H1 (cell line): ENCODE measurements at regions not wholly inside any gene's neighbourhood (a gene's known extent, or its start where the extent isn't known, plus 50 kb on each side); places are given as distances from the start of the nearest gene placed in this dataset.

Source experiments
- CTCF ChIA-PET: fragments of 300-600 bp; sonication (Branson Sonifier 250); formaldehyde crosslinking; loops from one replicate; lab custom pipeline; 2021; ENCODE audit not compliant: partially characterized antibody; lab: Charles Lee
- POLR2A ChIA-PET: fragments of 300-600 bp; sonication (Branson Sonifier 250); formaldehyde crosslinking; loops from one replicate; lab custom pipeline; 2021; ENCODE audit warnings: inconsistent platforms; ENCODE audit not compliant: partially characterized antibody; lab: Charles Lee
- DNase-seq, 2 experiments: peaks; one replicate each; pipeline versions ENCODE4 v3.0.0 to v3.0.0-alpha.2; 2010 to 2022; ENCODE audit warnings: low spot score in 2 of 2, low read depth in 1 of 2, mixed read lengths in 1 of 2
- FAIRE-seq: peaks from 2 replicates; lab custom pipeline; 2011; peaks lifted over from hg19 to GRCh38; lab: Jason Lieb, UNC
- H2AFZ ChIP-seq: 2 replicates; pipeline ENCODE4 v1.8.1; 2012; ENCODE audit warnings: low read length, inconsistent platforms
- H2AK5ac ChIP-seq: 2 replicates; pipeline ENCODE4 v1.6.1; 2013; ENCODE audit warnings: low read depth, low read length
- H2BK120ac ChIP-seq: replicated peaks from 2 replicates; pipeline ENCODE3; 2013; ENCODE audit warnings: low read depth, low read length, inconsistent platforms
- H2BK12ac ChIP-seq: 2 replicates; pipeline ENCODE4 v1.6.1; 2013; ENCODE audit warnings: low read depth, low read length
- H2BK15ac ChIP-seq: 2 replicates; pipeline ENCODE4 v1.6.1; 2013; ENCODE audit warnings: low read length
- H2BK20ac ChIP-seq: 2 replicates; pipeline ENCODE4 v1.6.1; 2013; ENCODE audit warnings: low read length
- H2BK5ac ChIP-seq: 2 replicates; pipeline ENCODE4 v1.6.1; 2013; ENCODE audit warnings: low read depth, low read length
- H3K14ac ChIP-seq: 2 replicates; pipeline ENCODE4 v1.6.1; 2013; ENCODE audit warnings: inconsistent platforms; ENCODE audit not compliant: insufficient read length
- H3K18ac ChIP-seq: 2 replicates; pipeline ENCODE4 v1.6.1; 2013; ENCODE audit warnings: low read length; ENCODE audit errors: extremely low read depth
- H3K23ac ChIP-seq: 2 replicates; pipeline ENCODE4 v1.6.1; 2013; ENCODE audit warnings: inconsistent platforms; ENCODE audit not compliant: insufficient read length
- H3K23me2 ChIP-seq: 2 replicates; pipeline ENCODE4 v1.6.1; 2013; ENCODE audit warnings: low read depth, low read length
- H3K27ac ChIP-seq: 2 replicates; pipeline ENCODE4 v1.6.1; 2011; ENCODE audit warnings: low read depth, low read length, inconsistent platforms
- H3K27me3 ChIP-seq, 4 experiments: replicated peaks in 1 of 4; 1 replicate in 1 of 4; 2 replicates in 3 of 4; pipeline versions ENCODE4 v1.6.1 to v1.8.1; 2011 to 2013; ENCODE audit warnings: low read length in 3 of 4, mild to moderate bottlenecking in 3 of 4, inconsistent platforms in 2 of 4, mixed read lengths in 2 of 4, moderate library complexity in 1 of 4; ENCODE audit not compliant: control insufficient read depth in 3 of 4, insufficient read depth in 3 of 4; ENCODE audit errors: extremely low read depth in 1 of 4
- H3K36me3 ChIP-seq, 4 experiments: 2 replicates each; pipeline versions ENCODE4 v1.6.1 to v1.8.1; 2011 to 2013; ENCODE audit warnings: mild to moderate bottlenecking in 4 of 4, low read length in 3 of 4, moderate library complexity in 2 of 4, control low read depth in 1 of 4, inconsistent platforms in 1 of 4; ENCODE audit not compliant: insufficient read depth in 4 of 4, control insufficient read depth in 2 of 4
- H3K4ac ChIP-seq: replicated peaks from 2 replicates; pipeline ENCODE3; 2013; ENCODE audit warnings: low read length, low read depth, mixed read lengths, inconsistent platforms; ENCODE audit not compliant: insufficient read length
- H3K4me1 ChIP-seq, 4 experiments: replicated peaks in 1 of 4; 1 replicate in 1 of 4; 2 replicates in 3 of 4; pipeline versions ENCODE4 v1.6.1 to v1.8.1; 2011 to 2013; ENCODE audit warnings: low read length in 3 of 4, inconsistent platforms in 2 of 4, mixed read lengths in 1 of 4; ENCODE audit not compliant: insufficient read depth in 4 of 4, control insufficient read depth in 3 of 4
- H3K4me2 ChIP-seq, 2 experiments: 2 replicates each; pipeline versions ENCODE4 v1.6.1 to v1.8.1; 2011 to 2013; ENCODE audit warnings: low read depth in 2 of 2, low read length in 2 of 2, control low read depth in 1 of 2, inconsistent platforms in 1 of 2, mild to moderate bottlenecking in 1 of 2; ENCODE audit not compliant: insufficient read depth in 1 of 2
- H3K4me3 ChIP-seq, 4 experiments: fragments of 200-600, 300-600 bp in 1 of 4; sonication (generic), shearing (Covaris generic), sonication (Bioruptor Twin) in 1 of 4; 2 replicates each; pipeline versions ENCODE4 v1.5.1 to v1.8.1; 2011 to 2016; ENCODE audit warnings: low read length in 4 of 4, low read depth in 3 of 4, control low read depth in 2 of 4, inconsistent platforms in 2 of 4, mild to moderate bottlenecking in 2 of 4, mixed read lengths in 1 of 4, moderate library complexity in 1 of 4; ENCODE audit not compliant: insufficient read depth in 2 of 4; ENCODE audit errors: extremely low read depth in 1 of 4
- H3K56ac ChIP-seq: replicated peaks from 2 replicates; pipeline ENCODE3; 2013; ENCODE audit warnings: low read depth, mild to moderate bottlenecking, mixed read lengths, low read length, inconsistent platforms; ENCODE audit not compliant: insufficient read length
- H3K79me1 ChIP-seq: 2 replicates; pipeline ENCODE4 v1.6.1; 2013; ENCODE audit warnings: low read depth, low read length, control low read depth
- H3K79me2 ChIP-seq, 2 experiments: 2 replicates each; pipeline versions ENCODE4 v1.6.1 to v1.8.1; 2012 to 2013; ENCODE audit warnings: low read length in 2 of 2, mild to moderate bottlenecking in 2 of 2, inconsistent platforms in 1 of 2; ENCODE audit not compliant: insufficient read depth in 2 of 2, control insufficient read depth in 1 of 2
- H3K9ac ChIP-seq, 4 experiments: replicated peaks in 1 of 4; 1 replicate in 1 of 4; 2 replicates in 3 of 4; pipeline versions ENCODE4 v1.6.1 to v1.8.1; 2011 to 2013; ENCODE audit warnings: low read depth in 3 of 4, low read length in 3 of 4, control low read depth in 2 of 4, mild to moderate bottlenecking in 2 of 4, moderate library complexity in 2 of 4, inconsistent platforms in 1 of 4; ENCODE audit errors: extremely low read depth in 1 of 4
- H3K9me3 ChIP-seq, 2 experiments: 2 replicates each; pipeline versions ENCODE4 v1.6.1 to v1.8.1; 2012 to 2013; ENCODE audit warnings: mild to moderate bottlenecking in 2 of 2, moderate library complexity in 2 of 2, control low read depth in 1 of 2, inconsistent platforms in 1 of 2, low read depth in 1 of 2, low read length in 1 of 2, mixed read lengths in 1 of 2; ENCODE audit not compliant: insufficient read depth in 2 of 2
- H4K20me1 ChIP-seq, 2 experiments: replicated peaks in 1 of 2; 2 replicates each; pipeline versions ENCODE3 to v1.8.1; 2011 to 2013; ENCODE audit warnings: inconsistent platforms in 2 of 2, low read length in 2 of 2, mild to moderate bottlenecking in 1 of 2; ENCODE audit not compliant: insufficient read depth in 2 of 2, control insufficient read depth in 1 of 2
- H4K5ac ChIP-seq: 2 replicates; pipeline ENCODE4 v1.6.1; 2013; ENCODE audit warnings: low read length, low read depth, mixed read lengths, inconsistent platforms; ENCODE audit not compliant: insufficient read length
- H4K8ac ChIP-seq: 2 replicates; pipeline ENCODE4 v1.8.0; 2013; ENCODE audit warnings: mild to moderate bottlenecking, moderate library complexity, low read length, inconsistent platforms; ENCODE audit not compliant: insufficient read depth; ENCODE audit errors: extremely low read depth
- H4K91ac ChIP-seq: replicated peaks from 2 replicates; pipeline ENCODE3; 2013; ENCODE audit warnings: low read length, mixed read lengths, inconsistent platforms; ENCODE audit not compliant: insufficient read length
- ASH2L ChIP-seq: fragments of 200-600, 300-600 bp; sonication (generic); IDR thresholded peaks from one replicate; pipeline ENCODE4 v1.7.1; 2017; ENCODE audit warnings: low read length
- ATF2 ChIP-seq: IDR thresholded peaks from 2 replicates; pipeline ENCODE4 v1.6.1; 2012; ENCODE audit warnings: low read length, inconsistent platforms
- BACH1 ChIP-seq: IDR thresholded peaks from 2 replicates; pipeline ENCODE4 v1.6.1; 2012; ENCODE audit warnings: low read length, improper control_type of control experiment
- CTBP2 ChIP-seq: IDR thresholded peaks from 2 replicates; pipeline ENCODE4 v1.7.0; 2011; ENCODE audit warnings: borderline replicate concordance, mild to moderate bottlenecking, moderate library complexity, mixed read lengths, low read length; ENCODE audit not compliant: insufficient read depth, insufficient read length
- GABPA ChIP-seq: IDR thresholded peaks from 2 replicates; pipeline ENCODE4 v1.6.1; 2011; ENCODE audit warnings: mild to moderate bottlenecking, low read length, moderate library complexity, borderline replicate concordance; ENCODE audit not compliant: insufficient read depth
- JUND ChIP-seq: IDR thresholded peaks from 2 replicates; pipeline ENCODE4 v1.6.1; 2011; ENCODE audit warnings: mild to moderate bottlenecking, improper control_type of control experiment, low read length
- KDM1A ChIP-seq: fragments of 200-600, 300-600 bp; sonication (generic); IDR thresholded peaks from 2 replicates; pipeline ENCODE4 v1.7.1; 2016; ENCODE audit warnings: mild to moderate bottlenecking, low read length, borderline replicate concordance
- KDM5A ChIP-seq: fragments of 200-600 bp; IDR thresholded peaks from 2 replicates; pipeline ENCODE4 v1.7.1; 2012; ENCODE audit warnings: mild to moderate bottlenecking, low read length, inconsistent platforms, mixed read lengths
- RAD21 ChIP-seq, 2 experiments: IDR thresholded peaks in 1 of 2; conservative IDR thresholded peaks in 1 of 2; 2 replicates each; pipeline ENCODE4 v1.6.1; 2011; ENCODE audit warnings: low read depth in 2 of 2, low read length in 2 of 2, improper control_type of control experiment in 1 of 2, inconsistent platforms in 1 of 2, mild to moderate bottlenecking in 1 of 2, moderate library complexity in 1 of 2
- RXRA ChIP-seq: IDR thresholded peaks from 2 replicates; pipeline ENCODE4 v1.6.1; 2011; ENCODE audit warnings: low read depth, mild to moderate bottlenecking, low read length, moderate library complexity; ENCODE audit not compliant: insufficient read depth
- SAP30 ChIP-seq: fragments of 300-600 bp; sonication (generic); IDR thresholded peaks from 2 replicates; pipeline ENCODE4 v1.7.1; 2012; ENCODE audit warnings: low read length, moderate library complexity, mild to moderate bottlenecking, inconsistent platforms; ENCODE audit not compliant: insufficient read depth, insufficient replicate concordance
- TEAD4 ChIP-seq: IDR thresholded peaks from 2 replicates; pipeline ENCODE4 v1.6.1; 2012; ENCODE audit warnings: low read depth, low read length, inconsistent platforms, mixed read lengths
- WGBS, 2 experiments: shearing (Covaris generic) in 1 of 2; methylation state at CpG; one replicate each; pipeline versions ENCODE4 v1.1.6 to v1.1.7; 2013 to 2015; ENCODE audit warnings: low lambda C conversion rate in 2 of 2, mixed read lengths in 2 of 2, inconsistent platforms in 1 of 2, low coverage in 1 of 2, missing lambda C conversion rate in 1 of 2; ENCODE audit not compliant: insufficient replicate concordance in 2 of 2, insufficient coverage in 1 of 2, insufficient read length in 1 of 2; ENCODE audit errors: extremely low coverage in 1 of 2, missing lambda C conversion rate in 1 of 2; 5-methylcytosine and 5-hydroxymethylcytosine counted together

GRCh38 chr11:56932572-56933220, 56.0 kb upstream of the OR5AK2 start:
- H4K8ac ChIP-seq, result no peak overlapping the region
- no peak overlapping the region for H2BK5ac ChIP-seq
- H2BK120ac ChIP-seq, result no peak overlapping the region
- no peaks in the 10 kb centered on the region for H3K36me3 ChIP-seq
- H3K4me2 ChIP-seq, result no peak overlapping the region
- no peak overlapping the region for H3K23ac ChIP-seq
- no peak for DNase-seq
- ChIA-PET CTCF (no interaction called here), POLR2A (no interaction called here)
- no peak overlapping the region for H3K56ac ChIP-seq
- H2BK15ac ChIP-seq, result no peak overlapping the region
- no peak overlapping the region for H3K4me3 ChIP-seq
- no peak overlapping the region for H2BK20ac ChIP-seq
- no peaks in the 10 kb centered on the region for H3K79me2 ChIP-seq
- no peaks in the 10 kb centered on the region for H3K27me3 ChIP-seq
- H3K79me1 ChIP-seq, result no peaks in the 10 kb centered on the region
- H3K4me1 ChIP-seq, result no peaks in the 10 kb centered on the region
- H3K27ac ChIP-seq, result no peak overlapping the region
- no peak overlapping the region for H3K14ac ChIP-seq
- WGBS, 2 experiments, result 78% methylated on average over 5 of the region's 5 CpGs; no CpG with 5 or more reads in 1 of the 2 experiments
- H2AFZ ChIP-seq, result no peak overlapping the region
- no peak overlapping the region for H3K9ac ChIP-seq
- H4K20me1 ChIP-seq, result no peaks in the 10 kb centered on the region
- H4K91ac ChIP-seq, result no peak overlapping the region
- no peak overlapping the region for H2AK5ac ChIP-seq
- peaks cover 0 to 26% of the 10 kb centered on the region in 2 experiments; a peak in 2 of 4 replicates for H3K9me3 ChIP-seq
- H4K5ac ChIP-seq, result no peak overlapping the region
- H2BK12ac ChIP-seq, result no peak overlapping the region
- no peak overlapping the region for H3K18ac ChIP-seq
- no peak overlapping the region for H3K4ac ChIP-seq
- H3K23me2 ChIP-seq, result no peaks in the 10 kb centered on the region
- no peak for FAIRE-seq
- no peak for TF ChIP-seq RAD21 (IDR thresholded peaks at IDR 0.05 in 1 of 2, conservative IDR thresholded peaks at IDR 0.05 in 1 of 2; ENCODE audit: low read depth in 2 of 2, low read length in 2 of 2)
- no peak for TF ChIP-seq BACH1
- no peak for TF ChIP-seq TEAD4
- no peak for TF ChIP-seq KDM1A
- TF ChIP-seq RXRA, result no peak
- TF ChIP-seq JUND, result no peak
- TF ChIP-seq ATF2, result no peak
- TF ChIP-seq CTBP2, result no peak
- no peak for TF ChIP-seq KDM5A
- TF ChIP-seq ASH2L, result no peak
- no peak for TF ChIP-seq SAP30
- TF ChIP-seq GABPA, result no peak
